CD4-positive, alpha-beta T cell treated with Interleukin-6 for 4 hours (primary cell): ENCODE measurements at regions not wholly inside any gene's neighbourhood (a gene's known extent, or its start where the extent isn't known, plus 50 kb on each side); places are given as distances from the start of the nearest gene placed in this dataset.

Source experiments
- DNase-seq: peaks from one replicate; pipeline ENCODE4 v3.0.0-alpha.2; 2020; ENCODE audit warnings: mixed read lengths

- DNase-seq: no peak
Observed at GRCh38 chr2:16161768-16162490, 221.6 kb downstream of the MYCN start.

- DNase-seq: no peak
Observed at GRCh38 chr2:16161085-16161565, 220.8 kb downstream of the MYCN start.

GRCh38 chr2:16160281-16161084, 220.1 kb downstream of the MYCN start:
- no peak for DNase-seq

- DNase-seq: no peak
Observed at GRCh38 chr2:16156411-16156810, 216.1 kb downstream of the MYCN start.

- no peak for DNase-seq
Observed at GRCh38 chr2:16155766-16156165, 215.4 kb downstream of the MYCN start.

- no peak for DNase-seq
Observed at GRCh38 chr2:16155366-16155765, 215.0 kb downstream of the MYCN start.

- DNase-seq: no peak
Observed at GRCh38 chr2:16154501-16155280, 214.3 kb downstream of the MYCN start.

GRCh38 chr2:16154061-16154460, 213.7 kb downstream of the MYCN start:
- no peak for DNase-seq

- no peak for DNase-seq
Observed at GRCh38 chr2:16153754-16154035, 213.3 kb downstream of the MYCN start.

- no peak for DNase-seq
Observed at GRCh38 chr2:16152928-16153753, 212.8 kb downstream of the MYCN start.

- no peak for DNase-seq
Observed at GRCh38 chr2:16152071-16152927, 211.9 kb downstream of the MYCN start.

GRCh38 chr2:16151651-16152050, 211.3 kb downstream of the MYCN start:
- DNase-seq: no peak

GRCh38 chr2:16151281-16151570, 210.9 kb downstream of the MYCN start:
- DNase-seq: no peak

- no peak for DNase-seq
Observed at GRCh38 chr2:16150456-16151280, 210.3 kb downstream of the MYCN start.

- no peak for DNase-seq
Observed at GRCh38 chr2:16149349-16150243, 209.2 kb downstream of the MYCN start.

GRCh38 chr2:16148632-16149348, 208.4 kb downstream of the MYCN start:
- DNase-seq: no peak

GRCh38 chr2:16142383-16143361, 202.3 kb downstream of the MYCN start:
- no peak for DNase-seq

GRCh38 chr2:16141641-16141921, 201.2 kb downstream of the MYCN start:
- DNase-seq: no peak
